ENCODE measurements at regions not wholly inside any gene's neighbourhood (a gene's known extent, or its start where the extent isn't known, plus 50 kb on each side); places are given as distances from the start of the nearest gene placed in this dataset.
"Not testable (repeated sequence)": the region's sequence is repeated elsewhere in the genome, so short reads cannot be mapped to it uniquely, and the experiment has no call there.

GRCh38 chr3:153853163-153853562 lies 268.0 kb upstream of the ARHGEF26 start:
- no peak for DNase-seq

GRCh38 chr3:153855772-153856171 lies 265.4 kb upstream of the ARHGEF26 start:
- DNase-seq: no peak

GRCh38 chr3:153856932-153857331 lies 264.3 kb upstream of the ARHGEF26 start:
- no peak for DNase-seq

GRCh38 chr3:153864793-153865192 lies 256.4 kb upstream of the ARHGEF26 start:
- DNase-seq: no peak

GRCh38 chr3:153866901-153867300 lies 254.3 kb upstream of the ARHGEF26 start:
- no peak for DNase-seq

- not testable (repeated sequence) for DNase-seq
These were observed 246.8 kb upstream of the ARHGEF26 start for GRCh38 chr3:153874348-153874747.

GRCh38 chr3:153880493-153880892 lies 240.7 kb upstream of the ARHGEF26 start:
- DNase-seq: no peak

GRCh38 chr3:153881201-153881600 lies 240.0 kb upstream of the ARHGEF26 start:
- DNase-seq: no peak

- DNase-seq: no peak
These were observed 235.8 kb upstream of the ARHGEF26 start for GRCh38 chr3:153885359-153885758.

- no peak for DNase-seq
These were observed 231.3 kb upstream of the ARHGEF26 start for GRCh38 chr3:153889905-153890334.

- no peak for DNase-seq
These were observed 229.1 kb upstream of the ARHGEF26 start for GRCh38 chr3:153892126-153892525.

GRCh38 chr3:153894857-153895256 lies 226.3 kb upstream of the ARHGEF26 start:
- no peak for DNase-seq

GRCh38 chr3:153896197-153896596 lies 225.0 kb upstream of the ARHGEF26 start:
- DNase-seq: no peak

GRCh38 chr3:153897025-153897723 lies 224.0 kb upstream of the ARHGEF26 start:
- DNase-seq: no peak

GRCh38 chr3:153897842-153898241 lies 223.3 kb upstream of the ARHGEF26 start:
- DNase-seq: no peak

- no peak for DNase-seq
These were observed 220.0 kb upstream of the ARHGEF26 start for GRCh38 chr3:153901152-153901551.

GRCh38 chr3:153901991-153902390 lies 219.2 kb upstream of the ARHGEF26 start:
- no peak for DNase-seq

- DNase-seq: no peak
These were observed 217.8 kb upstream of the ARHGEF26 start for GRCh38 chr3:153903430-153903829.

- DNase-seq: no peak
These were observed 214.8 kb upstream of the ARHGEF26 start for GRCh38 chr3:153906366-153906765.

GRCh38 chr3:153910387-153910786 lies 210.8 kb upstream of the ARHGEF26 start:
- DNase-seq: no peak

GRCh38 chr3:153911116-153911515 lies 210.1 kb upstream of the ARHGEF26 start:
- no peak for DNase-seq

- DNase-seq: no peak
These were observed 201.4 kb upstream of the ARHGEF26 start for GRCh38 chr3:153919773-153920172.

- no peak for DNase-seq
These were observed 199.4 kb upstream of the ARHGEF26 start for GRCh38 chr3:153921826-153922225.

- no peak for DNase-seq
These were observed 195.2 kb upstream of the ARHGEF26 start for GRCh38 chr3:153925841-153926514.

- no peak for DNase-seq
These were observed 194.1 kb upstream of the ARHGEF26 start for GRCh38 chr3:153927107-153927506.

All from GDM1 (cell line).